Stimulated activated naive CD4-positive, alpha-beta T cell treated with Interleukin-2 at 50 U/mL for 16 hours (primary cell): ENCODE measurements at regions not wholly inside any gene's neighbourhood (a gene's known extent, or its start where the extent isn't known, plus 50 kb on each side); places are given as distances from the start of the nearest gene placed in this dataset.

Experiments used
- DNase-seq: peaks from one replicate; lab custom pipeline; 2025; lab: John Stamatoyannopoulos, UW

DNA sequence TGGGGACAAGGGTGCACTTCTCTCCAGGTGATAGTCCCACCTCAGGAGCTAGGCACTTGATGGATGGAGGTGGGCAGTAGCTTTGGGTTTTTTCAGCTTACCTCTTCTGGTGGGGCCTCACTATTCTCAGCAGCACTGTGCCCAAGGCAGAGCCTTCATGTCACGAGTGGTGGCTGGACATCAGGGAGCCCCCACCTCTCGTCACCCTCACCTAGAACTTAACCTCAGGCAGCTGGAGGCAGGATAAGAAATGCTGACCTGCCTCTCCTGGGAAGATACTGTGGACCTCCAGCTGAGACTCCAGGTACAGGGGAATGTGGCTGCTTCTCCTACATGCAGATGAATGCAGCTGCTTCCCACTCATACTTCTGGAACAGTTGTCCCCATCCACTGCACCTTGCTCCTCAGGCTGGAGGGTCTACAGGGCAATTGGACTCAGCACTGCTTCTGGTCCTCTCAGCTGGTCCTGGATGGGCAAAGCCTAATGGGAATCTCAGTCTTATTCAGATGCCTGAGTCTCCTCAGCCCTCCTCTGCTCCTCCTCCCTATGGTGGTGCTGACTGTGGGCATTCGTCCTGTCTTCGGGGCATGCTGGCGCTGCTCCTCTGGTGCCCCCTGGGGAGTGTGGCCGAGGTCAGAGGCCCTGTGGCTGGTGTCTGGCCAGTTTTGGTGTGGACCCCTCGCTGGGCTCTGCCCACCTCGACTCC is 129.9 kb downstream of the KLF13 start:
- DNase-seq, result no peak

DNA sequence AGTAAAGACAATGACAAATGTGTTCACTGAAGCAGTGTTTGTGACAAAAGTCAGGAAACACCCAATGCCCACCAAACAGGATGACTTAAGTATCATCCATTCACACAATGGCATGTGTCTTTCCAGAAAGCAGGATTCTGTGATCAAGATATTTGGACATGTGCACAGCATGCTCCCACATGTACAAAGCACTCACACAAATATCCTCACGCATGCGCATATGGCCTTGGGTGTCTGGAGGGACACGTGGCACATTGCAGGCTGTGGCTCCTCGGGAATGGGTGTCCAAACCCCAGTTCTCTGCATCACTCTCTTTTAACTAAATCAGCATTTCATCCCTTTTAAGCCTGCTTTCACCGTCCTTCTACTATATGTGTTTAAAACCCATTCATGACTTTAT is 130.5 kb downstream of the KLF13 start:
- no peak for DNase-seq

DNA sequence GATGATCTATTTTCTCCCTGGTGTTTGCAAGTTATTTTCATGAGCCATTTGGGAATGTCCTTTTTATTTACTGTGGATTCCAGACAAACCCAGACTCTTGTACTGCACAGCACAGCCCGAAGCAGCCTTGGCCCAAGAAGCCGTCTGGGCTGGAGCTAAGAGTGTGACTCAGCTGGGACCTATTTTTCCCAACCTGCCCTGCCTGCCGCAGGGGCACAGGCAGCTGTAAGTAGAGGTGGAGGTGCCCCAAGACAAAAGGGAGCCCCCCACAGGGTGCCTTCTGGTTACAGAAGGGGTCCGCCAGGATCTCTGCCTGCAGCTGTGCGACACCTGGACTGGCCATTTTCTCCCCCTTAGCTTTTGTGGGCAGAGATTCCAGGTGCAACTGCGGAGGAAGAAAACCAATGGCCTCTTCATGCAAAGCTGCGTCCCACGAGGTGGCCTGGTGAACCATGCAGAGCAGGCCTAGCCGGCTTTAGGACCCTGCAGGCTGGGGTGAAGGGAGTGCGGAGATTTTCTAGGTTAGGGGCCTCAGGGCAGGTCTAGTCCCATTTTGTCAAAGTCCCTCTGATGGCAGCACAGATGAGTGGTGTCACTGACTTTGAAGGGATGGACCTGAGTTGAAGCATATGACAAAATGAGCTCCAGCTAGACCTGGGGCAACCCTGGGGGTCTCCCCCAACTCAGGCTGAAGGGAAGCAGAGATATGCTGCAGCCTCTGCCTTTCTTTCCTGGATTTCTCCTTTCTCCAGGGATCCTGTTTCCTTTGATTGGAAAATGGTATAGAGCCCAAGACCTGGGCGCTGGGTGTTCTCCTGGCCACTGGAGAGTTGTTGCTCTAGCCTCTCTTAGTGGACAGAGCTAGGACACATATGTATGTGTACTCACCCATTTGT is 131.2 kb downstream of the KLF13 start:
- DNase-seq, result no peak

GRCh38 chr15:31458596-31459399 is 132.2 kb downstream of the KLF13 start:
- DNase-seq, result peak; percentile 66

GRCh38 chr15:31459400-31459748 is 132.7 kb downstream of the KLF13 start:
- no peak for DNase-seq

DNA sequence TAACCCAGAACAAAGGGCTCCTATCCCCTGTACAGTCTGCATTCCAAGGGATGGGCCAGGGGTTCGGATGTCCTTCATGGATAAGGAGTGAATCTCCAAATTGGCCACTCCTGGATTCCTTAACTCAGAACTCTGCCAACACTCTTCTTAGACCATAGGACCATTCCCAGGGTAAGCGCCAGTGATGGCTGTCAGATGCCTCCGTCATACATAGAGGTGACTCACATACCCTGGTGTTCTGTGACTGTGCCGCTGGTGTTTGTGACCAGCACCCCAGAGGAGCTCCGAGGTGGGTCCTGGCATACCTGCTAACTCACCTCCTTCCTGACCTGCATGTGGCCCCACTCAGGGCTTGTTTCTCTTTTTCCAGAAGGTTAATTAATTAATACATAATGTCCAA is 134.7 kb downstream of the KLF13 start:
- DNase-seq, result no peak

GRCh38 chr15:31461911-31462480 is 135.4 kb downstream of the KLF13 start:
- no peak for DNase-seq

DNA sequence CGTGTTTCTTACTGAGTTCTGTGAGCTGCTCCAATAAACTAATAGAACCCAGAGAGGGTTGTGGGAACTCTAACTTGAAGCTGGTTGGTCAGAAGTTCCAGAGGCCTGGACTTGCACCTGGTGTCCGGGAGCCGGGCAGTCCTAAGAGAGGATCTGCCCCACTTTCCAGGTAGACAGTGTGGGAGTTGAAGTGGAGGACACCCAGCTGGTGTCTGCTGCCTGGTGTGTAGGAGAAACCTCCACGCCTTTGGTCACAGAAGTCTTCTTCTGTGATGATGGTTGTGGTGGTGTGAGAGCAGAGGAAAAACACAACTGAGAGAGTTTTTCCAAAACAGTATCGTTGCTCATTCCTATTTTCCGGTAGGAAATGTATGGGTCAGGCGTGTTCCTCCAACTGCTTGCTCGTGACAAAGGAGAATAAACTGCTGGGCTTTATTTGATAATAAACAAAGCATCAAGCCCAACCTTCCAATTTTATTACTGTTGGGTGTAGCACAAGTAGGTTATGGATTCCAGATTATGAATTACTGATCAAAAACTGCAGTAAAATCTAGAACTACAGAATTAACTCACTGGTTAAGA is 137.0 kb downstream of the KLF13 start:
- DNase-seq, result no peak

- DNase-seq, result no peak
Observed at GRCh38 chr15:31464216-31465082, 137.8 kb downstream of the KLF13 start.

GRCh38 chr15:31465083-31465955 is 138.7 kb downstream of the KLF13 start:
- DNase-seq, result no peak

DNA sequence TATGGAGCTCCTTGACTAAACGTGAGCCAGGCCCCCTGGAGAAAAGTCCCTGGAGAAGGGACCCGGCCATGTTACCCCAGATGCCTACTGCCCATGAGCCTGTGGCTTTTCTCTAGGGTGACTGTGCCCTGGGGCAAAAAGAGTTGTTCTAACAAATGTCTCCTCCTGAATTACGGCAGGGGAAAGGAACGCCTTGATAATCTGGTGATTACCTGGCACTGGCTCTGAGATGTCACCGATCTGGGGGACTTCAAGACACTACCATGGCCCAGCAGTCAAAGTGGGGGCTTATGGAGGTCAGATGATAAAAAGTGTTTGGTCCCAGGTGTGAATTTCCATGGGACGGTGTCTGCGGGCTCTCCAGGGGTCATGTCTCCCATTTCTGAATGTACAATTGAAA is 140.7 kb downstream of the KLF13 start:
- DNase-seq, result no peak

DNA sequence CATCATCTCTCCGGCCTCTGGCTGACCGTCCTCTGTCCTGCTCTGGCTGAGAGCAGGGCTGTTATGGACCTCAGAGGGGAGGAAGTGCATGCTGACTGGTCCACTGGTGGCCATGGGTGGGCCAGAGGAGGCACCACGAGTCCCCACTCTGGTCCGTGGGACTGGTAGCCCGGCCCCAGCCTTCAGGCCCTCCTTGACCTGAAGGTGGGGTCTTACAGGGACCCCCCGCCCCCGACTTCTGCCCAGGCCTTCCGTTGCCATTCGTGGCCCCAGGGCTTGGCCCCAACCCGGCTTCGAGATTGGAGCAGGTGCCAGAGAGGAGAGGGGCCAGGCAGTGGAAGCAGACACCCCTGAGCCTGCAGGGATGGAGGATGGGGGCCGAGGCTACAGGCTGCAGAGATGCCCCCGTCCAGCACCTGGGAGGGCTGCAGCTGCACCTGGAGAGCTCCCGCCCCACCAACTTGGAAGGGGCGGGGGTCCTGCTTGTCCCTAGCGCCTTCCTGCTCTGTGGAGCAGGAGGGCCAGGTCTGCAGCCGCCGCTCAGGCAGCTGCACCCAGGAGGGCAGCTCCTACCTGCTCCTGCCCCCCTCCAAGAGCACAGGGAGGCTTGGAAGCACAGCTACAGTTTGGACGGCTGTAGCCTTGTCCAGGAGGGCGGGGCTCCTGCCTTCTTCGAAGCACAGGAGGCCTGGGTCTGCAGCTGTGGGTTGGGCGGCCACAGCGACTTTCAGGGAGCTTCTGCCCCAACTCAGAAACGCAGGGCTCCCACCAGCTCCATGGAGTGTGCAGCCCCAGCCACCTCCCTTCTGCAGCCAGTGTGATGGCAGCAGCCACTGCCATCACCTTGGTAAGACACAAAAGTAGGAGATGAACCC is 142.5 kb downstream of the KLF13 start:
- no peak for DNase-seq

DNA sequence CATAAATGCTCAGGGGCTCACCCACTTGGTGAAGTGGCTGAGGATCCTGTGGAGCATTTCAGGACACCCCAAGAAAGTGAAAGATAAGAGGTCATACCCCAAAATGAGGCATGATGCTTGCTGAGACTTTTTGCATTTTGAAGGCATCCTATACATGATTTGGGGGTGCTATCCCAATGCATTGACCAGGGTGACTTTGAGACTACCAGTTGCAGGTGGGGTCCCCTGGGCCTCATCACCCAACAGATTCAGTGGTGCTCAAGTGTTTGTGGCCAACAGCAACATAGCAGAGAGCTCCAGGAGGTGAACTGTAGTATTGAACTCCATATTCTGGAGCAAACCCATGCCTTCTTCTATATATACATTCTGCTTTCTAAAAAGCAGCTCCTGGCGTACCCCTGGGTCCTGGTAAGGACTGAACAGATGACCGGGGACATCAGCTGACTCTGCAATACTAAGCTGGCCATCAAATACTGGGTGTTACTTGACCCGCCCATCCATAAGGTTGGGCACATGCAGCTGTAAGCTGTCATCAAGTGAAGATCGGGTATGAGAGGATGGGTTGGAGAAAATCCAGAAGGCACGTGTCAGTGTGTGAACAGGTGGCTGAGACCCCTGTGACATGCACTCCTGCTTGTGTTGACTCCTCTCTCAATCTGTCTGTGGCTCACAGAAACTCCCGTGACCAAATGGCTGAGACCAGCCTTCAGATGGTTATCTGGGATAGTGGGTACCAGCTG is 143.3 kb downstream of the KLF13 start:
- DNase-seq, result no peak

DNA sequence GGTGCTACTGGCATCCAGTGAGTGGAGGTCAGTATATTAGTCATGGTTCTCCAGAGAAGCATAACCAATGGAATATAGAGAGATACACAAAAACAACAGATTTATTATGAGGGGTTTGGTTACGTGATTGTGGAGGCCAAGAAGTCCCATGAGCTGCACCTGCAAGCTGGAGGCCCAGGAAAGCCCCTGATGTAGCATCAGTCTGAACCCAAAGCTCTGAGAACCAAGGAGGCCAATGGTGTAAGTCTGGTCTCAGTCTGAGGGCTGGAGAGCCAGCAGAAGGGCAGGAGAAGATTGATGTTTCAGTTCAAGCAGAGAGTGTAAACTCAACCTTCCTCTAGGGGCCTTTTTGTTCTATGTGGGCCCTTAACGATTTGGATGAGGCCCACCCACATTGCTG is 144.1 kb downstream of the KLF13 start:
- no peak for DNase-seq

DNA sequence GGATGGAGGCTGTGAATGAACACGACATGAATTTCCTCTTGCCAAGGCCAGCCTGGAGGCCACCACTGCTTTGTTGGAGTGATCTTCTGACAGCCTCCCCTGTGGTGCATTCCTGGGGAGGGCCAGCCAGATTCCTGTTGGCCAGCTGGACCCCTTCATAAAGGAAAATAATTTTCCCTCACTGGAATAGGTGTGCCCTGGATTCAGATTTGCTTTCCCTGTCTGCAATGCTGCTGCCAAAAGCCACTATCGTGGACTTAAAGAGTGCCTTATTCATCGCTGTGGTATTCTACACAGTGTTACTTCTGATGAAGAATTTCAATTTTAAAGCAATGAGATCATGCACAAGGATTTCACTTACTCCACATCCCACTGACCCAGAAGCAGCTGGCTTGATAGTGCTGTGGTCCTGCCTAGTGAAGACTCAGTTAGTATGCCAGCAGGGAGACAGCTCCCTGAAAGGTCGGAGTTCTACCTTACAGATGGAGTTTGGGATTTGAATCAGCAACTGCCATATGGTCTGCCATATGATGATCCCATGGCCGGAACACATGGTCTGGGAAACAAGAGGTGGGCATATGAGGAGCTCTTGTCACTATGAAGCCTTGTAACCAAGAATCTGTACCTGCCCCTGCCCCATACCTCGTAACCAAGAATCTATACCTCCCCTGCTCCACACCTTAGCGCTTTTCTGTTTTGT is 145.2 kb downstream of the KLF13 start:
- no peak for DNase-seq

- DNase-seq, result peak; percentile 42
Observed at GRCh38 chr15:31472636-31473384, 146.2 kb downstream of the KLF13 start.
